ENCODE measurements at regions not wholly inside any gene's neighbourhood (a gene's known extent, or its start where the extent isn't known, plus 50 kb on each side); places are given as distances from the start of the nearest gene placed in this dataset.

- Histone ChIP-seq H3K27ac (no peak overlapping the region), H3K4me3 (no peak overlapping the region), H3K9me3 (no peaks in the 10 kb centered on the region), H3K27me3 (no peaks in the 10 kb centered on the region), H3K36me3 (no peaks in the 10 kb centered on the region), H3K4me1 (no peaks in the 10 kb centered on the region)
- TF ChIP-seq CTCF (IDR thresholded peaks at IDR 0.05), result no peak
- DNase-seq (ENCODE audit: low spot score in 2 of 2), result no peak
- intact Hi-C loops (cut with DNase I), result no loop called here
Observed at GRCh38 chr16:64065523-64065922, 1056.3 kb downstream of the CDH11 start.

DNA sequence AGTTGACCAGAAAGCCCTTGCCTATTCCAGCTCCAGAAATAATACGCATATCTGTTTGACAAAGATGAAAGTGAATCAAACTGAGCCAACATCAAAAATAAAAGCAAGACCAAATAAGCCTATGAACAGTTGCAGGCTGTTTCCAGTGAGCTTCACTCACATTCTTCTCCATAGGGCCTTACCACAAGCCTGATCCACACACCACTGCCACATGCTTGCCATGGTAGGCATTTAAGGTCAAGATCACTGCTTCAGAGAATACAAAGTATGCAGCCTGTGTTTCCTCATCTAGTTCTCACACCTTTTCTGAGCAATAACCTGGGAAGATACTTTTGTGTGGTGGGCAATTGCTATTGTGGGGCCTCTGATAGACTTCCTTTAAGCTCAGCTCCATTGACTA lies 1060.2 kb downstream of the CDH11 start:
- TF ChIP-seq CTCF (IDR thresholded peaks at IDR 0.05), result no peak

DNA sequence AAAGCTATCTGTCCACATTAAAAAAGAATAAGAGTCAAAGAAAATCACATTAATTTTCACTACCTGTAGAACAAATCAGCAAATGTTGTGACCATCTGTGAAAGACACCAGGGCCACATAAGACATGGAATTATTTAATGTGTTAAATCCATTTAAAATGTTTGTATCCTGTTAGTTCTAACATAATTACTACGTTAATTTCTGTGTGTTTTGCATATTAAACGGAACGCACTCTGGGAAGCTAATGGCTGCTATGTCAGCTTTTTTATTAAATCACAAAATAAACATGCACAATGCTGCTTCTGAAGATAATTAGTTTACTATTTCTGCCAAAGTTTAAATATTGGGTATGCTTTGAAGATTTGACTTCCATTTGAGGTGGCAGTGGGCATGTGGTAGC lies 1061.2 kb downstream of the CDH11 start:
- no peaks in the 10 kb centered on the region for H3K9me3 ChIP-seq
- no peak overlapping the region for H3K27ac ChIP-seq
- TF ChIP-seq CTCF (IDR thresholded peaks at IDR 0.05), result no peak
- DNase-seq (ENCODE audit: low spot score in 2 of 2), result no peak
- intact Hi-C loops (cut with DNase I), result no loop called here
- H3K4me3 ChIP-seq, result no peak overlapping the region
- H3K4me1 ChIP-seq, result no peaks in the 10 kb centered on the region
- no peaks in the 10 kb centered on the region for H3K36me3 ChIP-seq
- no peaks in the 10 kb centered on the region for H3K27me3 ChIP-seq

More for the DNA sequence above, 1060.2 kb downstream of the CDH11 start:
- no peak for DNase-seq (ENCODE audit: low spot score in 2 of 2)
- H3K4me1 ChIP-seq, result no peaks in the 10 kb centered on the region
- no peaks in the 10 kb centered on the region for H3K36me3 ChIP-seq
- H3K4me3 ChIP-seq, result no peak overlapping the region
- H3K9me3 ChIP-seq, result no peaks in the 10 kb centered on the region
- intact Hi-C loops (cut with DNase I), result no loop called here
- no peak overlapping the region for H3K27ac ChIP-seq
- H3K27me3 ChIP-seq, result no peaks in the 10 kb centered on the region

DNA sequence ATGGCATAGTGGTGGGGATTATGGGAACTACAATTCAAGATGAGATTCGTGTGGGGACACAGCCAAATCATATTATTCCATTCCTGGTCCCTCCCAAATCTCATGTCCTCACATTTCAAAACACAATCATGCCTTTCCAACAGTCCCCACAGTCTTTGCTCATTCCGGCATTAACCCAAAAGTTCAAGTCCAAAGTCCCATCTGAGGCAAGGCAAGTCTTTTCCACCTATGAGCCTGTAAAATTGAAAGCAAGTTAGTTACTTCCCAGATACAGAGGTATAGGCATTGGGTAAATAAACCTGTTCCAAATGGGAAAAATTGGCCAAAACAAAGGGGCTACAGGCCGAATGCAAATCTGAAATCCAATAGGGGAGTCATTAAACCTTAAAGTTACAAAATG lies 1063.2 kb downstream of the CDH11 start:
- no peaks in the 10 kb centered on the region for H3K36me3 ChIP-seq
- no peaks in the 10 kb centered on the region for H3K4me1 ChIP-seq
- H3K9me3 ChIP-seq, result no peaks in the 10 kb centered on the region
- H3K27me3 ChIP-seq, result no peaks in the 10 kb centered on the region
- intact Hi-C loops (cut with DNase I), result no loop called here
- TF ChIP-seq CTCF (IDR thresholded peaks at IDR 0.05), result no peak
- H3K27ac ChIP-seq, result no peak overlapping the region
- DNase-seq (ENCODE audit: low spot score in 2 of 2), result no peak
- no peak overlapping the region for H3K4me3 ChIP-seq

- no peak for TF ChIP-seq CTCF (IDR thresholded peaks at IDR 0.05)
- no peaks in the 10 kb centered on the region for H3K27me3 ChIP-seq
- H3K27ac ChIP-seq, result no peak overlapping the region
- DNase-seq (ENCODE audit: low spot score in 2 of 2), result no peak
- intact Hi-C loops (cut with DNase I), result no loop called here
- H3K4me1 ChIP-seq, result no peaks in the 10 kb centered on the region
- H3K4me3 ChIP-seq, result no peak overlapping the region
- no peaks in the 10 kb centered on the region for H3K36me3 ChIP-seq
- H3K9me3 ChIP-seq, result no peaks in the 10 kb centered on the region
Observed at GRCh38 chr16:64051824-64052223, 1070.0 kb downstream of the CDH11 start.

- DNase-seq (ENCODE audit: low spot score in 2 of 2), result no peak
- Histone ChIP-seq H3K27ac (no peak overlapping the region), H3K36me3 (no peaks in the 10 kb centered on the region), H3K9me3 (no peaks in the 10 kb centered on the region), H3K4me1 (no peaks in the 10 kb centered on the region), H3K27me3 (no peaks in the 10 kb centered on the region), H3K4me3 (no peak overlapping the region)
- intact Hi-C loops (cut with DNase I), result no loop called here
- TF ChIP-seq CTCF (IDR thresholded peaks at IDR 0.05), result no peak
Observed at GRCh38 chr16:64047878-64048277, 1074.0 kb downstream of the CDH11 start.

Data from ascending aorta (tissue), 2 donors.